AG09309 (cell line): ENCODE measurements at regions not wholly inside any gene's neighbourhood (a gene's known extent, or its start where the extent isn't known, plus 50 kb on each side); places are given as distances from the start of the nearest gene placed in this dataset.

Source experiments
- DNase-seq: peaks from one replicate; pipeline ENCODE4 v3.0.0-alpha.2; 2010; ENCODE audit warnings: low read depth
- H3K4me3 ChIP-seq: 2 replicates; pipeline ENCODE4 v1.5.1; 2011; ENCODE audit warnings: mild to moderate bottlenecking, low read depth, low read length, moderate library complexity; ENCODE audit not compliant: control insufficient read depth
- CTCF ChIP-seq: IDR thresholded peaks from 2 replicates; pipeline ENCODE4 v1.5.1; 2011; ENCODE audit warnings: mild to moderate bottlenecking, low read depth, low read length, inconsistent platforms; ENCODE audit not compliant: insufficient read depth, control insufficient read depth; ENCODE audit errors: missing control alignments

DNA sequence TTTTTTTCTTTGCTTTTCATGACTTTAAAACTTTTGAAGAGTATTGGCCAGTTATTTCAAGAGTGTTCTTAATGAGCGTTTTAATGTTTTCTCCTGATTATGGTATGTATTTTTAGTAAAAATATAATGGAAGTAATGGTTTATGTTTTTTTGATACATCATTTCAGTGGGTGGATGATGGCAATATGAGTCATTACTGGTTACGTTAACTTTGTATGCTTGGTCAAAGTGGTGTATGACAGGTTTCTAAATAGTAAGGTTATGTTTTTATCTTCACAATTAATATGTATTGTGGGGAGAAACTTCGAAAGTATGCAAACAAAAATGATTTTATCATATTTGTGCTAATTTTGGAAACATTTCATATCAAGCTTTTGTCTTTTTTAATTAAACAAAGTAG is 176.7 kb upstream of the PRDM9 start:
- no peak overlapping the region for H3K4me3 ChIP-seq
- TF ChIP-seq CTCF, result no peak
- DNase-seq, result no peak

- H3K4me3 ChIP-seq, result no peak overlapping the region
- no peak for DNase-seq
- TF ChIP-seq CTCF, result no peak
These were observed 187.5 kb upstream of the PRDM9 start for GRCh38 chr5:23319901-23320300.

GRCh38 chr5:23318960-23319359 is 188.4 kb upstream of the PRDM9 start:
- H3K4me3 ChIP-seq, result no peak overlapping the region
- DNase-seq, result no peak
- no peak for TF ChIP-seq CTCF

- DNase-seq, result no peak
- no peak overlapping the region for H3K4me3 ChIP-seq
- TF ChIP-seq CTCF, result no peak
These were observed 189.2 kb upstream of the PRDM9 start for GRCh38 chr5:23318166-23318565.

- TF ChIP-seq CTCF, result no peak
- DNase-seq, result no peak
- H3K4me3 ChIP-seq, result no peak overlapping the region
These were observed 191.3 kb upstream of the PRDM9 start for GRCh38 chr5:23316060-23316591.

DNA sequence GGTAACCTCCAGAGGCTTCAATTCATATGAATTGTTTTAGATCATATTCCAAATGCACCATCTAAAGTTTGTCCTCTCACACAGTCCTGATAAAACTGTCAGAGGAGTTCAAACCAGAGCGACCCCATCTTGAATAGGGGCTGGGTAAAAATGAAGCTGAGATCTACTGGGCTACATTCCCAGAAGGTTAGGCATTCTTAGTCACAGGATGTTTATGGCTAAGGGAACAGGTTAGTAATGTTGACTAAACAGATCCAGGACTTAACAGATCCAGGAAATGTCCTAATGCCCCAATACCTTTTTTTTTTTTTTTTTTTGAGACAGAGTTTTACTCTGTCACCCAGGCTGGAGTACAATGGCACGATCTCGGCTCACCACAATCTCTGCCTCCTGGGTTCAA is 192.6 kb upstream of the PRDM9 start:
- no peak for DNase-seq
- no peak for TF ChIP-seq CTCF
- no peak overlapping the region for H3K4me3 ChIP-seq

DNA sequence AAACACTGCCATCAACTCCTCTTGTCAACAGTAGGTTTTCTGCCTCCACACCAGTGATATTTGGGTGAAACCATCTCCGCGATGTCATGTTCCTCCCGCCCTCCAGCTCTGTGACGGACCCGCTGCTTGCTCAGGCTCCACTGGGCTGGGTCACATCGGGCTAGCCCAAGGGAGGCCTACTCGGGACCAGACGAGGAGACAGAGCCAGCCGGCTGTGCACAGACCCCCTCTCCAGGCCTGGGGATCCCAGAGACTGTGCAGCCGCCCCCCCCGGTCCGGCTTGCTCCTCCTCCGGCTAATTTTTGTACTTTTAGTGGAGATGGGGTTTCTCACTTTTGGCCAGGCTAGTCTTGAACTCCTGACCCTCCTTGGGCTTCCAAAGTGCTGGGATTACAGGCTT is 202.4 kb upstream of the PRDM9 start:
- no peak overlapping the region for H3K4me3 ChIP-seq
- no peak for DNase-seq
- TF ChIP-seq CTCF, result no peak
